ENCODE measurements at regions not wholly inside any gene's neighbourhood (a gene's known extent, or its start where the extent isn't known, plus 50 kb on each side); places are given as distances from the start of the nearest gene placed in this dataset.
"Not testable (repeated sequence)": the region's sequence is repeated elsewhere in the genome, so short reads cannot be mapped to it uniquely, and the experiment has no call there.

GRCh38 chrX:112457788-112458187, 221.9 kb downstream of the LHFPL1 start:
- no peak for DNase-seq (ENCODE audit: low spot score)
- H3K27ac Mint-ChIP-seq = no peak overlapping the region
- no peak overlapping the region for H3K4me3 Mint-ChIP-seq
- no peaks in the 10 kb centered on the region for H3K9me3 Mint-ChIP-seq
- H3K36me3 Mint-ChIP-seq (ENCODE audit: low read depth) = no peaks in the 10 kb centered on the region
- H3K27me3 Mint-ChIP-seq (ENCODE audit: low read depth) = no peaks in the 10 kb centered on the region
- H3K4me1 Mint-ChIP-seq (ENCODE audit: low read depth) = no peaks in the 10 kb centered on the region

- no peaks in the 10 kb centered on the region for H3K27me3 Mint-ChIP-seq (ENCODE audit: low read depth)
Observed at GRCh38 chrX:112450810-112451209, 228.9 kb downstream of the LHFPL1 start.

GRCh38 chrX:112440277-112440676, 239.5 kb downstream of the LHFPL1 start:
- Mint-ChIP-seq H3K27ac (no peak overlapping the region), H3K36me3 (ENCODE audit: low read depth) (no peaks in the 10 kb centered on the region), H3K9me3 (no peaks in the 10 kb centered on the region)

More at GRCh38 chrX:112450810-112451209, 228.9 kb downstream of the LHFPL1 start:
- H3K9me3 Mint-ChIP-seq = no peaks in the 10 kb centered on the region
- H3K4me1 Mint-ChIP-seq (ENCODE audit: low read depth) = no peaks in the 10 kb centered on the region
- no peaks in the 10 kb centered on the region for H3K36me3 Mint-ChIP-seq (ENCODE audit: low read depth)
- H3K4me3 Mint-ChIP-seq = no peak overlapping the region
- H3K27ac Mint-ChIP-seq = no peak overlapping the region
- no peak for DNase-seq (ENCODE audit: low spot score)

GRCh38 chrX:112424166-112424565, 255.6 kb downstream of the LHFPL1 start:
- no peak overlapping the region for H3K27ac Mint-ChIP-seq
- no peak overlapping the region for H3K4me3 Mint-ChIP-seq
- no peak for DNase-seq (ENCODE audit: low spot score)

More at GRCh38 chrX:112440277-112440676, 239.5 kb downstream of the LHFPL1 start:
- Mint-ChIP-seq H3K4me1 (ENCODE audit: low read depth) (no peaks in the 10 kb centered on the region), H3K4me3 (no peak overlapping the region), H3K27me3 (ENCODE audit: low read depth) (no peaks in the 10 kb centered on the region)
- no peak for DNase-seq (ENCODE audit: low spot score)

GRCh38 chrX:112391313-112391712, 288.4 kb downstream of the LHFPL1 start:
- no peaks in the 10 kb centered on the region for H3K27me3 Mint-ChIP-seq (ENCODE audit: low read depth)
- H3K27ac Mint-ChIP-seq = no peak overlapping the region
- H3K9me3 Mint-ChIP-seq = no peaks in the 10 kb centered on the region
- no peaks in the 10 kb centered on the region for H3K4me1 Mint-ChIP-seq (ENCODE audit: low read depth)
- H3K36me3 Mint-ChIP-seq (ENCODE audit: low read depth) = no peaks in the 10 kb centered on the region
- no peak overlapping the region for H3K4me3 Mint-ChIP-seq
- DNase-seq (ENCODE audit: low spot score) = no peak

More at GRCh38 chrX:112424166-112424565, 255.6 kb downstream of the LHFPL1 start:
- no peaks in the 10 kb centered on the region for H3K27me3 Mint-ChIP-seq (ENCODE audit: low read depth)
- H3K9me3 Mint-ChIP-seq = no peaks in the 10 kb centered on the region
- H3K4me1 Mint-ChIP-seq (ENCODE audit: low read depth) = no peaks in the 10 kb centered on the region
- H3K36me3 Mint-ChIP-seq (ENCODE audit: low read depth) = no peaks in the 10 kb centered on the region

- not testable (repeated sequence) for H3K9me3 Mint-ChIP-seq; H3K27ac Mint-ChIP-seq; DNase-seq (ENCODE audit: low spot score); H3K36me3 Mint-ChIP-seq (ENCODE audit: low read depth); H3K27me3 Mint-ChIP-seq (ENCODE audit: low read depth); H3K4me1 Mint-ChIP-seq (ENCODE audit: low read depth); H3K4me3 Mint-ChIP-seq
Observed at GRCh38 chrX:112381649-112382298, 298.0 kb downstream of the LHFPL1 start.

GRCh38 chrX:112380541-112381278, 298.1 kb upstream of the TRPC5 start:
- Mint-ChIP-seq H3K27ac (no peak overlapping the region), H3K9me3 (no peaks in the 10 kb centered on the region), H3K4me1 (ENCODE audit: low read depth) (no peaks in the 10 kb centered on the region)

GRCh38 chrX:112377481-112377880, 294.9 kb upstream of the TRPC5 start:
- Mint-ChIP-seq H3K4me3 (no peak overlapping the region), H3K9me3 (no peaks in the 10 kb centered on the region), H3K27me3 (ENCODE audit: low read depth) (no peaks in the 10 kb centered on the region), H3K36me3 (ENCODE audit: low read depth) (no peaks in the 10 kb centered on the region), H3K4me1 (ENCODE audit: low read depth) (no peaks in the 10 kb centered on the region), H3K27ac (no peak overlapping the region)
- DNase-seq (ENCODE audit: low spot score) = no peak

More at GRCh38 chrX:112380541-112381278, 298.1 kb upstream of the TRPC5 start:
- no peaks in the 10 kb centered on the region for H3K36me3 Mint-ChIP-seq (ENCODE audit: low read depth)
- no peak overlapping the region for H3K4me3 Mint-ChIP-seq
- no peak for DNase-seq (ENCODE audit: low spot score)
- no peaks in the 10 kb centered on the region for H3K27me3 Mint-ChIP-seq (ENCODE audit: low read depth)

GRCh38 chrX:112368371-112368770, 285.8 kb upstream of the TRPC5 start:
- Mint-ChIP-seq H3K36me3 (ENCODE audit: low read depth) (no peaks in the 10 kb centered on the region), H3K4me1 (ENCODE audit: low read depth) (no peaks in the 10 kb centered on the region), H3K27ac (no peak overlapping the region), H3K27me3 (ENCODE audit: low read depth) (no peaks in the 10 kb centered on the region), H3K4me3 (no peak overlapping the region), H3K9me3 (no peaks in the 10 kb centered on the region)
- DNase-seq (ENCODE audit: low spot score) = no peak

GRCh38 chrX:112367065-112367464, 284.5 kb upstream of the TRPC5 start:
- Mint-ChIP-seq H3K4me1 (ENCODE audit: low read depth) (no peaks in the 10 kb centered on the region), H3K27me3 (ENCODE audit: low read depth) (no peaks in the 10 kb centered on the region), H3K4me3 (no peak overlapping the region), H3K27ac (no peak overlapping the region), H3K9me3 (no peaks in the 10 kb centered on the region), H3K36me3 (ENCODE audit: low read depth) (no peaks in the 10 kb centered on the region)
- DNase-seq (ENCODE audit: low spot score) = no peak

GRCh38 chrX:112359906-112360305, 277.3 kb upstream of the TRPC5 start:
- no peaks in the 10 kb centered on the region for H3K4me1 Mint-ChIP-seq (ENCODE audit: low read depth)
- no peak overlapping the region for H3K27ac Mint-ChIP-seq
- no peak overlapping the region for H3K4me3 Mint-ChIP-seq
- H3K27me3 Mint-ChIP-seq (ENCODE audit: low read depth) = no peaks in the 10 kb centered on the region
- H3K9me3 Mint-ChIP-seq = no peaks in the 10 kb centered on the region
- no peaks in the 10 kb centered on the region for H3K36me3 Mint-ChIP-seq (ENCODE audit: low read depth)
- no peak for DNase-seq (ENCODE audit: low spot score)

GRCh38 chrX:112355931-112356330, 273.4 kb upstream of the TRPC5 start:
- Mint-ChIP-seq H3K27ac (no peak overlapping the region), H3K36me3 (ENCODE audit: low read depth) (no peaks in the 10 kb centered on the region), H3K4me1 (ENCODE audit: low read depth) (no peaks in the 10 kb centered on the region), H3K4me3 (no peak overlapping the region), H3K27me3 (ENCODE audit: low read depth) (no peaks in the 10 kb centered on the region), H3K9me3 (no peaks in the 10 kb centered on the region)
- DNase-seq (ENCODE audit: low spot score) = no peak

- H3K9me3 Mint-ChIP-seq = peaks cover 3% of the 10 kb centered on the region
- DNase-seq (ENCODE audit: low spot score) = no peak
Observed at GRCh38 chrX:112341598-112341997, 259.0 kb upstream of the TRPC5 start.

GRCh38 chrX:112313201-112313600, 230.6 kb upstream of the TRPC5 start:
- no peaks in the 10 kb centered on the region for H3K9me3 Mint-ChIP-seq

More at GRCh38 chrX:112341598-112341997, 259.0 kb upstream of the TRPC5 start:
- Mint-ChIP-seq H3K36me3 (ENCODE audit: low read depth) (no peaks in the 10 kb centered on the region), H3K4me1 (ENCODE audit: low read depth) (no peaks in the 10 kb centered on the region), H3K27ac (no peak overlapping the region), H3K27me3 (ENCODE audit: low read depth) (no peaks in the 10 kb centered on the region), H3K4me3 (no peak overlapping the region)

More at GRCh38 chrX:112313201-112313600, 230.6 kb upstream of the TRPC5 start:
- Mint-ChIP-seq H3K27me3 (ENCODE audit: low read depth) (no peaks in the 10 kb centered on the region), H3K4me3 (no peak overlapping the region), H3K27ac (no peak overlapping the region), H3K4me1 (ENCODE audit: low read depth) (no peaks in the 10 kb centered on the region), H3K36me3 (ENCODE audit: low read depth) (no peaks in the 10 kb centered on the region)
- no peak for DNase-seq (ENCODE audit: low spot score)
